Right lobe of liver (tissue), 4 donors: ENCODE measurements at regions not wholly inside any gene's neighbourhood (a gene's known extent, or its start where the extent isn't known, plus 50 kb on each side); places are given as distances from the start of the nearest gene placed in this dataset.

Experiments
- CTCF ChIP-seq, 4 donors: fragments of 200-600 bp in 3 of 4; fragments of 450-650 bp in 1 of 4; IDR thresholded peaks; one replicate each; pipeline versions ENCODE4 v1.5.1 to v1.8.0; 2016 to 2022; ENCODE audit warnings: antibody characterized with exemption in 4 of 4, mild to moderate bottlenecking in 2 of 4
- POLR2A ChIP-seq: fragments of 450-650 bp; IDR thresholded peaks from one replicate; pipeline ENCODE4 v1.6.1; 2017; ENCODE audit warnings: antibody characterized with exemption, mild to moderate bottlenecking
- donor health status: DM: no; HTN: no; CAD: no.
- donor health status: DM: no; HTN: no; CAD: no.
- donor health status: DM: no; HTN: yes; CAD: no.

- no peak for TF ChIP-seq POLR2A
- TF ChIP-seq CTCF (IDR thresholded peaks at IDR 0.05): no peak
Measured at GRCh38 chr3:26050776-26051175, 260.9 kb downstream of the OXSM start.
